ENCODE measurements at regions not wholly inside any gene's neighbourhood (a gene's known extent, or its start where the extent isn't known, plus 50 kb on each side); places are given as distances from the start of the nearest gene placed in this dataset.

DNA sequence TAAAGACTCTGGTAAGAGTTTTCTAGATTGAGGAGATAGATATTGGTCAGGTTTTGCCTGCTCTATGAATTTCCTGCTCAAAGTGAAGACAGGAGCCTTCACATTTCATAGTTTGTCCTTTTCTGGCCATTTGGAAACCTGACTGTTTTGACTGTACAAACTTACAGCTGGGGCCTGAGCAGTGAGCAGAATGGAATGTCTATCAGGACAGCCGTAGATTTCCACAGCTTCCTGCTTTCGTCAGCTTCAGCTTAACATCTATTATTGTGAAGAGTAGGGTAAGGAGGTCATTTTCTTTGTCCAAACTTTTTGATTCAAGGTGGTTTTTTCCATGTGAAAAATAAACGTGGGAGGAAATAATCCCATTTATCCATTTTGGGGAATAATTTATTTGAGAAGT is 124.3 kb upstream of the DIPK2B start:
- no peak overlapping the region for H3K27ac ChIP-seq (ENCODE audit: insufficient read depth, low read length)
- peak overlapping the region; percentile 50 for H2BK5ac ChIP-seq (ENCODE audit: low read depth, low read length, poor library complexity, severe bottlenecking)
- no peaks in the 10 kb centered on the region for H4K20me1 ChIP-seq (ENCODE audit: insufficient read depth, low read length)
- peak overlapping the region; percentile 74; the same call in 1 of the 2 replicates for H2BK120ac ChIP-seq (ENCODE audit: low read depth, low read length)
- no peaks in the 10 kb centered on the region for H3K9me3 ChIP-seq (ENCODE audit: control insufficient read depth, insufficient read depth, low read length)
- H3K14ac ChIP-seq (replicated peaks; ENCODE audit: low read depth, low read length) = 0 out of 2 replicates have a peak overlapping the region, but pooled peaks have one; percentile 55
- H3K9me1 ChIP-seq (ENCODE audit: insufficient read depth, low read length) = peaks cover 13% of the 10 kb centered on the region
- H3K4me2 ChIP-seq (ENCODE audit: low read depth, low read length) = no peak overlapping the region
- H3K18ac ChIP-seq (ENCODE audit: low read depth, low read length) = peak overlapping the region; percentile 44; the same call in 1 of the 2 replicates
- H4K5ac ChIP-seq (ENCODE audit: low read depth, low read length) = no peak overlapping the region; the same call in 1 of the 2 replicates
- intact Hi-C loops (cut with micrococcal nuclease) (loop anchor here (5.0 kb wide), 3 partner anchors 297 to 482 kb away; no protein-coding TSS in a partner anchor), in situ Hi-C loops (cut with MboI; ENCODE audit: low sequenced_read_pairs) (loop anchor here (10.0 kb wide), 1 partner anchor 190 kb away; no protein-coding TSS in a partner anchor), dilution Hi-C loops (cut with HindIII; ENCODE audit: low sequenced_read_pairs, unreplicated experiment) (no loop called here)
- peak overlapping the region; percentile 38 to 68; a peak in 2 of 4 replicates for H4K8ac ChIP-seq (ENCODE audit: low read depth in 2 of 2, low read length in 2 of 2)
- H2BK20ac ChIP-seq (ENCODE audit: low read depth, low read length) = peak overlapping the region; percentile 77; the same call in 1 of the 2 replicates
- DNase-seq = peak; percentile 52
- H3K36me3 ChIP-seq (ENCODE audit: control insufficient read depth, insufficient read depth, low read length) = no peaks in the 10 kb centered on the region
- H2AK9ac ChIP-seq (replicated peaks; ENCODE audit: low read depth, low read length, poor library complexity) = no peak overlapping the region
- H3K79me1 ChIP-seq (ENCODE audit: low read depth in 1 of 2, low read length in 2 of 2) = peaks cover 0 to 15% of the 10 kb centered on the region in 2 experiments; a peak in 2 of 4 replicates
- WGBS, 2 experiments (ENCODE audit: extremely low coverage in 2 of 2, insufficient read length in 1 of 2) = no CpG with 5 or more reads among the region's 3 CpGs
- no peak for ATAC-seq (ENCODE audit: low read depth)
- H3K23ac ChIP-seq (ENCODE audit: low read depth, low read length) = 0 out of 2 replicates have a peak overlapping the region, but pooled peaks have one; percentile 31
- ChIA-PET CTCF (interaction anchor here (0.7 to 1.8 kb wide), 2 partner anchors 191 to 1002 kb away, joined by 3 to 6 read pairs; no protein-coding TSS in a partner anchor), POLR2A (ENCODE audit: unreplicated experiment) (no interaction called here)
- peak overlapping the region; percentile 19; the same call in 1 of the 2 replicates for H4K91ac ChIP-seq (ENCODE audit: insufficient read depth, low read depth, low read length)
- H3K27me3 ChIP-seq (ENCODE audit: control insufficient read depth, insufficient read depth, low read length) = peaks cover 2% of the 10 kb centered on the region
- peak overlapping the region; percentile 52; the same call in 1 of the 2 replicates for H3K4ac ChIP-seq (ENCODE audit: low read depth, low read length)
- TF ChIP-seq NFE2L2 (IDR thresholded peaks at IDR 0.05; ENCODE audit: low read depth, low read length) (no peak), POLR2A (IDR thresholded peaks at IDR 0.05; ENCODE audit: low read depth, low read length) (no peak), FOS (IDR thresholded peaks at IDR 0.05; ENCODE audit: low read depth, low read length) (no peak), MAFK (IDR thresholded peaks at IDR 0.05; ENCODE audit: low read depth, low read length) (no peak), CHD1 (IDR thresholded peaks at IDR 0.05; ENCODE audit: low read depth, low read length) (no peak), ELK1 (IDR thresholded peaks at IDR 0.05; ENCODE audit: borderline replicate concordance, low read depth, low read length) (no peak), RAD21 (IDR thresholded peaks at IDR 0.05; ENCODE audit: low read length) (no peak), RFX5 (IDR thresholded peaks at IDR 0.05; ENCODE audit: low read depth, low read length) (no peak), CEBPB (IDR thresholded peaks at IDR 0.05; ENCODE audit: low read depth, low read length) (no peak), MAZ (IDR thresholded peaks at IDR 0.05; ENCODE audit: borderline replicate concordance, low read depth, low read length) (no peak), RCOR1 (IDR thresholded peaks at IDR 0.05; ENCODE audit: insufficient replicate concordance, low read length) (no peak), BHLHE40 (IDR thresholded peaks at IDR 0.05; ENCODE audit: low read depth, low read length) (no peak), MXI1 (IDR thresholded peaks at IDR 0.05; ENCODE audit: borderline replicate concordance, low read depth, low read length) (no peak), SMC3 (IDR thresholded peaks at IDR 0.05; ENCODE audit: low read depth, low read length) (no peak)
- TF ChIP-seq, protein P1, sequence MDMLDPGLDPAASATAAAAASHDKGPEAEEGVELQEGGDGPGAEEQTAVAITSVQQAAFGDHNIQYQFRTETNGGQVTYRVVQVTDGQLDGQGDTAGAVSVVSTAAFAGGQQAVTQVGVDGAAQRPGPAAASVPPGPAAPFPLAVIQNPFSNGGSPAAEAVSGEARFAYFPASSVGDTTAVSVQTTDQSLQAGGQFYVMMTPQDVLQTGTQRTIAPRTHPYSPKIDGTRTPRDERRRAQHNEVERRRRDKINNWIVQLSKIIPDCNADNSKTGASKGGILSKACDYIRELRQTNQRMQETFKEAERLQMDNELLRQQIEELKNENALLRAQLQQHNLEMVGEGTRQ (IDR thresholded peaks at IDR 0.05; ENCODE audit: low read depth, low read length) = no peak
- TF ChIP-seq, protein P2, sequence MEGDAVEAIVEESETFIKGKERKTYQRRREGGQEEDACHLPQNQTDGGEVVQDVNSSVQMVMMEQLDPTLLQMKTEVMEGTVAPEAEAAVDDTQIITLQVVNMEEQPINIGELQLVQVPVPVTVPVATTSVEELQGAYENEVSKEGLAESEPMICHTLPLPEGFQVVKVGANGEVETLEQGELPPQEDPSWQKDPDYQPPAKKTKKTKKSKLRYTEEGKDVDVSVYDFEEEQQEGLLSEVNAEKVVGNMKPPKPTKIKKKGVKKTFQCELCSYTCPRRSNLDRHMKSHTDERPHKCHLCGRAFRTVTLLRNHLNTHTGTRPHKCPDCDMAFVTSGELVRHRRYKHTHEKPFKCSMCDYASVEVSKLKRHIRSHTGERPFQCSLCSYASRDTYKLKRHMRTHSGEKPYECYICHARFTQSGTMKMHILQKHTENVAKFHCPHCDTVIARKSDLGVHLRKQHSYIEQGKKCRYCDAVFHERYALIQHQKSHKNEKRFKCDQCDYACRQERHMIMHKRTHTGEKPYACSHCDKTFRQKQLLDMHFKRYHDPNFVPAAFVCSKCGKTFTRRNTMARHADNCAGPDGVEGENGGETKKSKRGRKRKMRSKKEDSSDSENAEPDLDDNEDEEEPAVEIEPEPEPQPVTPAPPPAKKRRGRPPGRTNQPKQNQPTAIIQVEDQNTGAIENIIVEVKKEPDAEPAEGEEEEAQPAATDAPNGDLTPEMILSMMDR (conservative IDR thresholded peaks at IDR 0.05; ENCODE audit: low read depth, low read length) = no peak
- 0 out of 3 replicates have a peak overlapping the region, but pooled peaks have one; percentile 8 for H2BK15ac ChIP-seq (ENCODE audit: low read depth, low read length)
- no peak overlapping the region for H3K4me3 ChIP-seq (ENCODE audit: insufficient read depth, low read depth, low read length)
- H3K9ac ChIP-seq (ENCODE audit: low read depth, low read length) = no peak overlapping the region
- H2AK5ac ChIP-seq (ENCODE audit: low read depth, low read length) = no peak overlapping the region; the same call in 1 of the 2 replicates
- no peak overlapping the region for H3K56ac ChIP-seq (ENCODE audit: extremely low read depth, insufficient read depth, low read length)
- H3K4me1 ChIP-seq (ENCODE audit: control insufficient read depth, insufficient read depth, low read length) = no peaks in the 10 kb centered on the region
- H2AFZ ChIP-seq (replicated peaks; ENCODE audit: low read length, poor library complexity) = no peak overlapping the region
- BruUV-seq (replicated peaks) = no TSS peak

Measured in IMR-90 (cell line).